BLaER1 (cell line): ENCODE measurements at regions not wholly inside any gene's neighbourhood (a gene's known extent, or its start where the extent isn't known, plus 50 kb on each side); places are given as distances from the start of the nearest gene placed in this dataset.
"Not testable (repeated sequence)": the region's sequence is repeated elsewhere in the genome, so short reads cannot be mapped to it uniquely, and the experiment has no call there.

Experiments used
- H3K27ac ChIP-seq: shearing (Covaris generic); formaldehyde crosslinking; 2 replicates; pipeline ENCODE4 v1.8.1; 2022
- H3K27me3 ChIP-seq: shearing (Covaris generic); formaldehyde crosslinking; 2 replicates; pipeline ENCODE4 v1.8.1; 2022
- H3K36me3 ChIP-seq: shearing (Covaris generic); formaldehyde crosslinking; 2 replicates; pipeline ENCODE4 v1.8.1; 2022
- H3K4me1 ChIP-seq: shearing (Covaris generic); formaldehyde crosslinking; 2 replicates; pipeline ENCODE4 v1.8.1; 2022
- H3K4me2 ChIP-seq: shearing (Covaris generic); formaldehyde crosslinking; 2 replicates; pipeline ENCODE4 v1.8.1; 2022
- H3K4me3 ChIP-seq: shearing (Covaris generic); formaldehyde crosslinking; 2 replicates; pipeline ENCODE4 v1.8.1; 2022
- H3K9ac ChIP-seq: shearing (Covaris generic); formaldehyde crosslinking; 2 replicates; pipeline ENCODE4 v1.8.1; 2022
- H3K9me3 ChIP-seq: shearing (Covaris generic); formaldehyde crosslinking; 2 replicates; pipeline ENCODE4 v1.8.1; 2022
- H4K20me1 ChIP-seq: shearing (Covaris generic); formaldehyde crosslinking; 2 replicates; pipeline ENCODE4 v1.8.1; 2022

- not testable (repeated sequence) for H4K20me1 ChIP-seq, H3K27me3 ChIP-seq, H3K4me2 ChIP-seq, H3K27ac ChIP-seq, H3K9me3 ChIP-seq, H3K4me1 ChIP-seq, H3K36me3 ChIP-seq, H3K9ac ChIP-seq, H3K4me3 ChIP-seq
Observed at GRCh38 chr20:29606171-29606570, 1651.3 kb upstream of the DEFB115 start.

GRCh38 chr20:29629395-29629794, 1628.1 kb upstream of the DEFB115 start:
- not testable (repeated sequence) for H3K4me2 ChIP-seq

More at GRCh38 chr20:29629395-29629794, 1628.1 kb upstream of the DEFB115 start:
- not testable (repeated sequence) for H3K36me3 ChIP-seq, H3K4me3 ChIP-seq, H3K9ac ChIP-seq, H3K27me3 ChIP-seq, H4K20me1 ChIP-seq, H3K4me1 ChIP-seq, H3K27ac ChIP-seq, H3K9me3 ChIP-seq
